ENCODE measurements at regions not wholly inside any gene's neighbourhood (a gene's known extent, or its start where the extent isn't known, plus 50 kb on each side); places are given as distances from the start of the nearest gene placed in this dataset.
A peak's percentile ranks its signal among the peaks of the same experiment; 100 is the strongest.
"Not testable (repeated sequence)": the region's sequence is repeated elsewhere in the genome, so short reads cannot be mapped to it uniquely, and the experiment has no call there.

DNA sequence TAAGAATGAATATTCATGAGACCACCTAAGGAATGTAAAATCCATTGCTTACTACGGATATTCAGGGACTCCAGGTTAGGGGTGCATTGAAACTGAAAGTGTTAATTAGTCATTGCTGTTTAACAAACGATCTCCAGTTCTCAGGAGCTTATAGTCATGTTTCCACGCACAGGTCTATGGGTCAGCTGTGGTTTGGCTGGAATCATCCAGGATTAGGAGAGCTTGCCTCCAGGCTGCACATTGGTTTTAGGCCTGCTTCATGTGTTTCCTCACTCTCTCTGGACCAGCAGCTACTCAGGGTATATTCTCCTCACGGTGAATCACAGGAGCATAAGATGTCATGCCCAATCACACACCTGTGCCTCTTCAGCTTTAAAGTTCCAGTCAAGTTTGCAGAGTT lies 98.9 kb downstream of the ATXN3L start:
- DNase-seq, result no peak

DNA sequence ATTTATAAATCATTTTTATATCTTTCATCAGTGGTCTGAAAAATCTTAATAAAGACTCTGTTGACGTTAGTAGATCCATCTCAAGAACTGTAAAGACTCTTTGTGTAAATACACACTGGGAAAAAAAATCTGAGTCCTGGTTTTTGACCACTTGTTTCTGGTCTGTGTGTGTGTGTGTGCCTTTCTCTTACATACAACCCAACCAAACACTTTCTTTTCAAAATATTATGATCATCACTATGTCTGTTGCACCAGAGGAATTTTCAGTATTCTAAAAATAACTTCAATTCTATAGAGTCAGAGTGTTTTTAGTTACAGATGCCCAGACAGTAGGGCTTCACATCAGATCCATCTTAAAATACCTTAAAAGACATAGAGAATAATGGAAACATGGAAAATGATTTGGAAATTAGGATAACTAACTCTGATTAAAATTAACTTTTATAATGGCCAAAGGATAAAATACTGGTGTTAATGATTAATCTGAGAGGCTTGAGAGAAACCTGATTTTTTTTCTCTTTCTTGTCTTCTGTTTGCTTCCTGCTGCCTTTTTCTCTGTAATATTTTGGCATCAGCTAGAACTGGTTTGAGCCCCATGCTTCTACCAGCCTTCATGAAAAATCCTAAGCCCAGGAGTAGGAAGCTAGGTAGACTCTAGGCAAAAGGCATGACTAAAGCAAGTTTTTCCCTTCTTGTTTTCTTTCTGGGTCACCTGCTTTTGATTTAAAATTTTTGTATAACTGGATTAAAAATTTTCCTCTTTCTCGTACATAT lies 99.7 kb downstream of the ATXN3L start:
- DNase-seq, result no peak

DNA sequence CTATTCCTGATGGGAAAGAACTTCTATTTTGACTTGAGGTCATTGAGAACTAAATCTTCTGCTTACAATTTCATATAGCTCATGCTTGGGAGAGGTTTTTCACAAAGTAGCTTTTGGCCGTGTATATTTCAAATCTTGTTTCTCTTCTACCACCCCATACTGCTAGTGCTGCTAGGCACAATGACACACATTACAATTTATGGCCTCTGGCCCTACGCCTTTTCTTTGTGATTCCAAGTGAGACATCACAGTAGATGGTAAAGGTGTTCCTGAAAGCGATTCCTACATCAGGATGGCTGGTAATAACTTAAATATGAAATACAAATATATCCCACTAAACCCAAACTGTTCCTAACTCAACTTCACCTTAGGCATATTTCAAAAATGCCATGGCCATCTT lies 101.1 kb downstream of the ATXN3L start:
- DNase-seq, result no peak

DNA sequence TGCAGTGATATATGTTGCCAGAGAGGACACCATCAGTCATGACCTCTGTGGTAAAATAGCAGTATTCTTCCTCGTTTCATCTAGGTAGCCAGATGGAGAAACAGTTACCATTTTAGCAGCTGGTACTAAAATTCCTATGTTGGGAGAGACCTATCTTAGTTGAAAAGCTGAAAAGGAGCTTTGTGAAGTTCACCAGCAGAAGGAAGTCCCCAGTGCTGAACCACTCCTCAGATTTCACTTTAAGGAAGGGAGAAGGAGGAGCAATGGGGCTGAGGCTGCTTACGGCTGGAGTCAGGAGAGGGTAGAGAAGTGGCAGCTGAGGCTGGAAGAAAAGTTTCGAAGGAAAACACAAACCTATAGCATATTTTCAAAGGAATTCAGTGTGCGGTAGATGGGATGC lies 103.7 kb downstream of the ATXN3L start:
- DNase-seq, result no peak

DNA sequence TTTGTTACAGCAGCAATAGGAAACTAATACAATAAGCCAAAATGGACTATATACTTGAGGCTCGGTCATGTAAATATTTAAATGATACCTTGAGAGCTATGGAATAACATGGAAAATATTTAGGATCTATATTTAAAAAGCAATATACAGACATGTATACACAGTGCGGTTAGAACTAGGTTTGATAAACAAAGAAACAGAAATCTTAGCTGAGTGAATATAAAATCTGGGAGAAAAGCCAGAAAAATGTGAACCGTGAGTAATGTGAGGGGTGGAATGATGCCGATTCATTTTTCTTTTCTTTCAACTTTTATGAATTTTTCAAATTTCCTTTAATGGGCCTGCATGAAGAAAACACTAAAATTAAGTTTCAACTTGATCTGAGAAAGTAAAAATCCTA lies 104.1 kb downstream of the ATXN3L start:
- no peak for DNase-seq

DNA sequence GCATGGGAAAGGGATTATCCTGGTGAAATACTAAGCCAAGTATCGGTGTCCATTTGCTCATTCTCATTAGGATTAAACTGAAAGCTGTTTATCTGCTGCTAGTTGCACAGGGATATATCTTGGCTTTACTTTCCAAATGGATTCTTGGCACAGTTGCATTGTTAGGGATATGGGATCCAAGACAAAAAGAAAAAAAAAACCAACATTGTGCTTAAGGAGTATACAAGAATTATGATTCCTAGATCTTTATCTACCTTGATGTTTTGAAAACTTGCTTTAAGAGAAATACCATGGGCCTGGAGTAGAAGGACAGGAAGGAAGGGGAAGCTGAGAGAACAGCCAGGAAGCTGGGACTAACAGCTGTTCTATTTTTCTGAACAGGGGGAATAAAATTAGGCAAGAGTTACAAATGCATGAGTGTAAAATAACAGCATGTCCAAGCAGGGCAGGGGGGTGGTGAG lies 107.6 kb downstream of the ATXN3L start:
- no peak for DNase-seq

DNA sequence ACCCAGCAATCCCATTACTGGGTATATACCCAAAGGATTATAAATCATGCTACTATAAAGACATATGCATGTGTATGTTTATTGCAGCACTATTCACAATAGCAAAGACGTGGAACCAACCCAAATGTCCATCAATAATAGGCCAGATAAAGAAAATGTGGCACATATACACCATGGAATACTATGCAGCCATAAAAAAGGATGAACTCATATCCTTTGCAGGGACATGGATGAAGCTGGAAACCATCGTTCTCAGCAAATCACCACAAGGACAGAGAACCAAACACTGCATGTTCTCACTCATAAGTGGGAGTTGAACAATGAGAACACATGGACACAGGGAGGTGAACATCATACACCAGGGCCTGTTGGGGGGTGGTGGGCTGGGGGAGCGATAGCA lies 109.7 kb downstream of the ATXN3L start:
- not testable (repeated sequence) for DNase-seq

DNA sequence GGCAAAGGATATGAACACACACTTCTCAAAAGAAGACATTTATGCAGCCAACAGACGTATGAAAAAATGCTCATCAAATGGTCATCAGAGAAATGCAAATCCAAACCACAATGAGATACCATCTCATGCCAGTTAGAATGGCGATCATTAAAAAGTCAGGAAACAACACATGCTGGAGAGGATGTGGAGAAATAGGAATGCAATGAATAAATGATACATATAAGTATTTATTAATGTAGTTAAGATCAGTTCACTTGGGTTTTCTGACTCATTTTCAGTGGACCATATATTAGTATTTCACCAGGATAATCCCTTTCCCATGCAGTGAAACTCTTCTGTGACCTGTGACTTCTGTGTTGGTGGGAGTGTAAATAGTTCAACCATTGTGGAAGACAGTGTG lies 110.1 kb downstream of the ATXN3L start:
- not testable (repeated sequence) for DNase-seq

DNA sequence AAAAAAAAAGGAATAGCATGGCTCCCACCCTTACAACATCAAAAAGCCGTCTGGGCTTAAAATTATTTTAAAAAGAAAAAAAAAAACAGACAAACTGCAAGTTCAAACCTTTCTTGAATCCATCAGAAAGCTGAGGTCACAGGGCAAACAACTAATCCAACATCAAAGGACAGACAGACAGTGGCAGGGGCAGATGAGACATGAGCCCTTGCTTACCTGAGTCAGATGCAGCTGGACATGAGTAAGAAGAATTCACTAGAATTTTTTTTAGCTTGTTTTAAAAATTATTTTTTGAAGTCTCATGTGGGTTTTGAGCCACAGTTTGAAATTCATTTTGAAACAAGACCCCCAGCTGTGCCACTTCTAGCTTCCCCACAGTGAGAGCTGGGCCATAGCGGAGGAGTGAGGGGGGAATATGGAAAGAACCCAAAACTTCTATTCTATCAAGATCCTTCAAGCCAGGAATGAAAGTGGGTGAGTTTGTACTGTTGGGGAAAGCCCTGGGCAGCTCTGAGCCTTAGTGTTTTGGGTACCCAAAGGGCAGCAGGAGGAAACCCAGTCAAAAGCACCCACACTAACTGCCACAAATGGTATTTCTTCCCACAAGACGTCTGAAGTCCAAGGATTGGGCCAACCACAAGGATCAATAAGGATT lies 111.4 kb downstream of the ATXN3L start:
- no peak for DNase-seq

DNA sequence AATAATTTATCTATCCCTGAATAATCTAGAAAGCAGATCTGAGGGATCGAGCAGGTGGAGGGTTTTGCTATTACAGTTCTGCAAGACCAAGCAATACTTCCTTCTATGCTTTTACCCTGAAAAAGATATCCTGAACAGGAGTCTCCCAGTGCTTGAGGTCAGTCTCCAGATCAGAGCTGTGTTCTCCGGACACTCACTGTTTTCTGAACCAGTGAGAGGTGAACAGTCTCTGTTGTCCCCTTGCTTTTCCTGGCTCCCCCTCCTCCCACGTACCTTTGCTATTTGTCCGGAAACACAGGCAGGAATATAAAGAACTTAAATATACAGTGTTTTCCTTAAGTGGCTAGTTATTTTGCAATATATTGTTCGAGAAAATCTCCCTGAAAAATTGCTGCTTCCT lies 116.6 kb downstream of the ATXN3L start:
- DNase-seq, result no peak

DNA sequence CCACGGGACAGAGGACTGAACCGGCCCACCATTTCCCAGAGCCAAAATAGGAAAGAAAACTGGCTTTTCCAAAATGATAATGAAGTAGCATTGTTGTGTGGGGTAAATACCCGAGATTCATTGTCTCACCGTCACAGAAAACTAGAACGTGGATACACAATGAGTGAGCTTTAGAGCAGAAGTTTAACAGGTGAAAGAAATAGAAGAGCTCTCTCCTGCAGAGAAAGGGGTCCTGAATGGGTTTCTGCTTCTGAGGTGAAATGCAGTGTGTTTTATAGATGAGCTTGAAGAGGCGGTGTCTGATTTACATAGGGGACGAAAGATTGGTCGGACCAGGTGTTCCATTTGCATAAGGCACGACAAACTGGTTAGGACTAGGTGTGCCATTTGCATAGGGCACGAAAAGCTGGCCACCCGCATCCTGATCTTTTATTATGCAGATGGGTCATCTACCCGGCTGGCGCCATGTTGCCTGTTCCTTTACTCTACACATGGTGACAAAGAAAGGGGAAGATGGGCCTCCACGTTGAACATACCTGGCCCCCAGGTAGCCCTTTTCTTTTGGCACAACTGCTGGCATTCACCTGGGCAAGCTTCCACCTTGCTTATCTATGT lies 118.1 kb downstream of the ATXN3L start:
- DNase-seq, result no peak

DNA sequence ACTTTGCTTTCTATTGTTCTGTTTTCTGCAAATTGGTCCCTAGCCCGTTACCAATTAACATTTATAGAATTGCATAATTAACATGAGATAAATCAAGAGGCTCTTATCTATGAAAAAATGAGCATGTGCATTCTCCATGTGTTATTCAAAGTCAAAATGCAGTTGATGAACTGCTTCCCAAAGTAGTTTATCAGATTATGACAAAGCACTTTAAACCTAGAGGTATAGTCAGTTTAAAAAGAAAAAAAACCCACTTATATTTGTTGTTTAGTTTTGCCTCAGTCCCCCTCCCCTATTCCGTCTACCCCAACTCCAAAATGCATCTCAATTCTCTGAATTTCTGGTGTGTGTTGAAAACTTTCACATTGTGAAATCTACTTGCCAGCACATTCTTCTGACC lies 119.5 kb downstream of the ATXN3L start:
- DNase-seq, result no peak

DNA sequence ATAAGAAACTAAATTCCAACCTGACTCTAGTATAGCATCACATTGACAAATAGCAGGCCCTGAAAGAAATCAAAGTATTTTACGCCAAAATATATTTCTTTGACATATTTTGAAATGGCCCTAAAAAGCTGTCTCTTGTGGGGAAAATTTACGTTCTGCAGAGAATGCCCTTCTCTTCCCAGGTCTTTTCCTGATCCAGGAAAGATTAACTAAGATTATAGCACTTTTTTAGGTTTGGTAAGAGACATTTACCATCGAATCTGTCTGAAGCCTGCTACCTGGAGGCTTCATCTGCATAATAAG lies 121.1 kb downstream of the ATXN3L start:
- DNase-seq, result no peak

DNA sequence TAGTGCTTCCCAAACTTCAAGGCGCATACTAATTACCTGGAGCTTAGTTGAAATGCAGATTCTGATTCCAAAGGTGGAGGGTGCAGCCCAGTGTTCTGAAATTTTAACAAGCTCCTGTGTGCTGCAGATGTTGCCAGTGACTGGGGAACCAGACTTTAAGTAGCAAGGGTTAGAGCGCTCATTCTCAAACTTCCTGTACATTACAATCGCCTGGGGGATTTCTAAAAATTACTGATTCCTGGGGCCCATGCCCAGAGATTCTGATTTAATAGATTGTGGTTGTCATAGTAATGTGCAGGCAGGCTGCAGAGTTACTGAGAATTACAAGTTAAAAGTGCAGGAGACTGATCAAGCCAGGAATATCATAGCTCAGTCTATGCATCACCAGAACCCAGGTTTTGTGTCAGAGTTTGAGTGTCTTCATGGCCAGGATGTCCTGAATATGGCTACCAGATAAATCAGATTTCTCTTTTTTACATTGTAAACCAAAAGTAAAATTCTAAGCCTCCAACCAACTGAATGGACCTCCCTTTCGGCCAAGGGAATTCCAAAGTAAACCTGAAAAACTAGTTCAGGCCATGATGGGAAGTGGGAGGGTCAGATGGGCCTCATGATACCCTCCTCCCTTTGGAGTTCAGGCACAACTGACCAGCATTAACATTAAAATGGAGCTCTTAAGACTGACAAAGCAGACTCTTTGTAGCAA lies 121.6 kb downstream of the ATXN3L start:
- no peak for DNase-seq

DNA sequence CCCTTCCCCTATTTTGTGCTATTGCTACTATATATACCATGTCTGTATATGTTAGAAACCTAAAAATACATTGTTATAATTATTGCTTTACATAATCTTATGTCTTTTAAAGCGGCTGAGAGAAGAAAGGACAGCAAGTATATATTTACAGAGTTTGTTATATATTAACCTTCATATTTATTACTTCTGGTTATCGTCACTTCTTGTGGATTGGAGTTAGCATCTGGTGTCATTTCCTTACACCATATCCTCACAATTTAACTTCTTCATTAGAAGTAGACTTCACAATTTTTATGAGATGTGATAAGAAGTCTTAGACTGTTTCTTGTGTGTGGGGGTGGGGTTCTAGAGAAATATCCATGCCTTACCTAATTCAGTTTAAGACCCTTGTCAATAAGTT lies 123.1 kb downstream of the ATXN3L start:
- no peak for DNase-seq

DNA sequence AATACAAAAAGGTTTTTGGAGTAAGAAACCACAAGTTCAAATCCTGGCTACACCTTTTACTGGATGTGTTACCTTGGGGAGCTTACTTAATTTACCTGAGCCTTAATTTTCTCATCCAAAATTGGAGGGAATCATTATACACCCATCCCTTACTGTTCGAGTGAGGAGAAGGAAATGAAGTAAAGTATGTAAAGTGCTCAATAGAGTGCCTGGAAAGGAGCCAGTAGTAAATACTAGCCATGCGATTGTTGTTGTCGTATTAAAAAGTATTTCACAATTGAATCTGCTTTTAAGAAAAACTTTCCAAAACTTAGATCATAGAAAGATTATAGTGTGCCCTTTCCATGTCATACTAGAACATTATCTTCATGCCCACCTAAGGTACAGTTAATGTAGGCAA lies 124.5 kb downstream of the ATXN3L start:
- DNase-seq, result no peak

DNA sequence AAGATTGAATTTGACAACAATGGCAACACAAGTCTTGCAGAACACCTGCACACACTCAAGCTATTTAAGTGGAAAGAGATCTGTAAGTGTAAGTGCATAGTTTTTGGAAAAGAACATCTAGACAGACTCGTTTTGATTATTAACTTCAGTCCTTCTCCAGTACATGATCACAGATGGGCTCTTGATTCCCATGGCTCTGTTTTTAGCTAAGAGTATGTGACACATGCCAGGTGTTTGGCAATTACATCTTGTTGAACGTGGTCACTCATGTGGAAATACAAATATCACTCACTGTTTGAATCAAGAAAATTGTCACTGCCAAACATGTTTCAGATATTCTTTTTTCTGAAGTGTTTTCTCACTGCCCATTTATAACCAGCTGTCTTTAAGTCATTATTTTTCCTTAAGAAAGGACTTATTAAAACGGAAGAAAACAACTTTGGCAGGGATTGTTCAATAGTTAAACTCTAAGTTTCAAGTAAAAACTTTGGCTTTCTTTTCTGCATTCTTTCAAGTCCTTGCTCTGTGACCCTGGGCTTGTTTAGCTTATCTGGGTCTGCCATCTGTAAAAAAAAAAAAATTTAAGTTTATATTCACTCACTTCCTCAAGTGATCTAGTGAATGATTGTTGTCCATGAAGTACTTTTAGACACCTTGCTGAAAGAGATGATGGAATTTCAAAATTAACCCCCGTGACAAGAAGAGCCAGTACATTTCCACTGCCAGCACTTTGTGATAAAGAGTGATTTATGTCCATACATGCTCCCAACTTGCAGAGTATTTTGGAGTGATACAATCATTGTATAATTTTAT lies 125.4 kb downstream of the ATXN3L start:
- DNase-seq, result peak; percentile 71

DNA sequence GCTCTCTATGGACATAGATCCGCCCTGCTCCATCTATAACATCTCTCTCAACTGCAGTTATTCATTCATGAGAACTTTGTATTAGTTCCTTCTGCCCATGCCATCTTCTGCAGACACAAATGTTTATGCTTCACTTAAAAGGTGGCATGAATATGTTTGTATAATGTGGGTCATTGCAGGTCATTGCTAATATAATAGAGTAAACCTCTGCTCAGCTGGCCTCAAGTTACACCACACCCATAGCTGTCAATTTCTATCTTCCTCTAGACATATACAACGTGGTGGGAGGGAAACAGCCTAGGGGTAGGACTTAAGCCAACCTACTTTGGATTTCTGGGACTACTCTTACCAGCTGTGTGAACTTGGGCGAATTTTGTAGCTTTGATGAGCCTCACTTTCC lies 129.8 kb downstream of the ATXN3L start:
- DNase-seq, result no peak

DNA sequence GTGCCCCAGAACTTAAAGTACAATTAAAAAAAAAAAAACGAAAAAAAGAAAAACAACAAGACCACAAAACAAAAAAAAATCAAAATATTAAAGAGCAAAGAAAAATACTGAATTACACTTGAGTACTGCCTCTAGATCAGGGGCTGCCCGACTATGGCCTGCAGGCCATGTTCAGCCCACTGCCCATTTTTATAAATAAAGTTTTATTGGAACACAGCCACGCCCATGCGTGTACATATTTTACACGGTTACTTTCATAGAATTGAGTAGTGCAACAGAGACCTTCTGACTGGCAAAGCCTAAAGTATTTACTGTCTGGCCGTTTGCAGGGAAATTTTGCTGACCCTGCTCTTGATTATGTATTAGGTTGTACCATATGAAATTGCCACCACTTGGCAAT lies 130.5 kb downstream of the ATXN3L start:
- no peak for DNase-seq

DNA sequence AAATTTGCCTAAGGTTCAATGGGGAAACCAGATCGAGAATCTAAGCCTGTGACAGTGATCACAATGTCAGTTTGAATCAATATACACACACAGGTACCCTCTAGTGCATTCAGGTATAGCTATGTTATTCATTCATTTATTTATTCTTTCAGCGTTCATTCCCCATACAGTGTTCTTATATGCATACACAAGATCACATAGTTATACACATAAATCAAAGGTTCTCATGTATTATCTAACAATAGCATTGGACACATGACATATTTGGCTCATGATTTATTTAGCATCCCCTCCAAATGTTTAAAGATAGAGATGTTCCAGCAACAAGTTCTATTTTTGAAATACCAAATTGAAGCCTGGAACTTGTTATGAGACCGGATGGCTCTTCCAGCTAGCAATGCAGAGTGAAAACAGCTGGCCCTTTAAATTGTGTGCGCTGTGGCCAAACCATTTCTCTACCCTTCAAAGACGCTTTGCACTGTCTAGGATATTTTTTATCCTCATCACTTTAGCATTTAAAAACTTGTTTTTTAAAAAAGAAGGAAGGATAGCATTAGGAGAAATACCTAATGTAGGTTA lies 131.0 kb downstream of the ATXN3L start:
- no peak for DNase-seq

DNA sequence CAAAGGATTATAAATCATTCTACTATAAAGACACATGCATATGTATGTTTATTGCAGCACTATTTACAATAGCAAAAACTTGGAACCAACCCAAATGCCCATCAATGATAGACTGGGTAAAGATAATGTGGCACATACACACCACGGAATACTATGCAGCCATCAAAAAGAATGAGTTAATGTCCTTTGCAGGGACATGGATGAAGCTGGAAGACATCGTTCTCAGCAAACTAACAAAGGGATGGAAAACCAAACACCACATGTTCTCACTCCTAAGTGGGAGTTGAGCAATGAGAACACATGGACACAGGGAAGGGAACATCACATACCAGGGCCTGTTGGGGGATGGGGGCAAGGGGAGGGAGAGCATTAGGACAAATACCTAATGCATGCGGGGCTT lies 133.2 kb downstream of the ATXN3L start:
- not testable (repeated sequence) for DNase-seq

DNA sequence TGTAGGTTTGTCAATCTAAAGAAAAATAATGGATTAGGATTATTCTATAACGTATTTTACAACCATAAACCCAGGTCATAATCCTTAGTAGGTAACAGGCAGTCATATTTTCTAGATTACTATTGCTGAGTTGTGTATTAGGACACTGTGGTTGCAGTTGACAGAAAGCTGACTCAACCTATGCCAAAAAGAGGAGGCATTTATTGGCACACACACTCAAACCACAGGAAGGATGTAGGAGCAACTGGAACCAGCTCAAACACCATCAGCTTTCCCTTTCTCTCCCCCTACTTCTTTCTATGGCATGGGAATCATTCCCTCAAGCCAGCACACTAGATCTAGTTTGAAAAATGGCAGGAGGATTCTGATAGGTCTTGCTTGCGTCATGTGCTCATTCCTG lies 136.4 kb upstream of the FAM9C start:
- no peak for DNase-seq

DNA sequence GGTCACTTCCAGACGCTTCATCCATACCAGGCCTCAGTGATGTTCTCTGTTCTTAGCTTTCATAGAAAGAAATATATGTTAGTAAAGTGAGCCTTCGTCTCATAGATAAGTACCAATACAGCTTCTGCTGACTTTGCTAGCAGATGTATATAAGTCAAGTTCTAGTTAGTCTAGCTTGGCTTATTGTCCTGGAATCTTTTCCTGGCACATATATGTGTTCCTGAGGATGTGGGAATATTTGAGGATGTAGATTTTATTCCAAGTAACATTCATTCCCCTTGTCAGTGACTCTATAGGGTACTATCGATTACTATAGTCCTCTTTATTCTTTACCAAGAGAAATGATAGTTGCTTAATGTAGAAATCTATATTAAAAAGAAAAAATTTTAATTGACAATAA lies 135.2 kb upstream of the FAM9C start:
- DNase-seq, result no peak
